Panc1 (cell line): ENCODE measurements at regions not wholly inside any gene's neighbourhood (a gene's known extent, or its start where the extent isn't known, plus 50 kb on each side); places are given as distances from the start of the nearest gene placed in this dataset.

Source experiments
- CTCF ChIP-seq: fragments of 450-650 bp; IDR thresholded peaks from 2 replicates; pipeline ENCODE4 v1.5.1; 2017; ENCODE audit warnings: mild to moderate bottlenecking
- POLR2AphosphoS5 ChIP-seq: IDR thresholded peaks from 2 replicates; pipeline ENCODE4 v1.6.1; 2012; ENCODE audit warnings: mild to moderate bottlenecking, low read depth, low read length, moderate library complexity
- REST ChIP-seq, 2 experiments: IDR thresholded peaks; 2 replicates each; pipeline ENCODE4 v1.6.1; 2011 to 2012; ENCODE audit warnings: low read depth in 2 of 2, control low read depth in 1 of 2, low read length in 1 of 2, mild to moderate bottlenecking in 1 of 2, moderate library complexity in 1 of 2; ENCODE audit not compliant: insufficient read depth in 1 of 2
- TCF7L2 ChIP-seq: IDR thresholded peaks from 2 replicates; pipeline ENCODE4 v1.6.1; 2011; ENCODE audit warnings: mild to moderate bottlenecking, low read depth, low read length, inconsistent platforms

- no peak for TF ChIP-seq CTCF
- TF ChIP-seq POLR2AphosphoS5, result no peak
- TF ChIP-seq REST (IDR thresholded peaks at IDR 0.05; ENCODE audit: insufficient read depth in 1 of 2, low read depth in 2 of 2, low read length in 1 of 2), result no peak
- no peak for TF ChIP-seq TCF7L2
Measured at GRCh38 chr10:35754519-35754918, 112.4 kb upstream of the FZD8 start.
